ENCODE measurements at regions not wholly inside any gene's neighbourhood (a gene's known extent, or its start where the extent isn't known, plus 50 kb on each side); places are given as distances from the start of the nearest gene placed in this dataset.

- DNase-seq: no peak
Observed at GRCh38 chr16:85300406-85300968, 188.2 kb upstream of the CIBAR2 start.

DNA sequence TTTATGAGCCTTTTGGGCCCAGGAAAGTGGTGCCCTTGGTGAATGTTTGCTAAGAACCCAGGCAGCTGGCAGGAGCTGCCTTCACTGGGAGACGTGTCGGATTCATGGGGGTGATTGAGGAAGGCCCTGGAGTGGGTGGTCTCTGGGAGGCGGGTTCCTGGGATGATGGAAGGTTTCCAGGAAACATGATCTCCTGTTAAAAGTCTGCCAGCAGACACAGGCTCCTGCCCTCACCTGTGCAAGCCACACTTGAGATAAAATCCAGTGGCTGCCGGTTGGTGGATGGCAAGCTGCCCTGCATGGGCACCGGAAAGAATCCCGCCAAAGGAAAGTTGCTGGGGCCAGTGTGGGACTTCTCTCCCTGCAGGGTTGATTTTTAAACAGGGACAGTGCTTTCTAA is 189.0 kb upstream of the CIBAR2 start:
- DNase-seq: peak; percentile 65

- no peak for DNase-seq
Observed at GRCh38 chr16:85302018-85302847, 190.0 kb upstream of the CIBAR2 start.

- no peak for DNase-seq
Observed at GRCh38 chr16:85302848-85303353, 190.6 kb upstream of the CIBAR2 start.

DNA sequence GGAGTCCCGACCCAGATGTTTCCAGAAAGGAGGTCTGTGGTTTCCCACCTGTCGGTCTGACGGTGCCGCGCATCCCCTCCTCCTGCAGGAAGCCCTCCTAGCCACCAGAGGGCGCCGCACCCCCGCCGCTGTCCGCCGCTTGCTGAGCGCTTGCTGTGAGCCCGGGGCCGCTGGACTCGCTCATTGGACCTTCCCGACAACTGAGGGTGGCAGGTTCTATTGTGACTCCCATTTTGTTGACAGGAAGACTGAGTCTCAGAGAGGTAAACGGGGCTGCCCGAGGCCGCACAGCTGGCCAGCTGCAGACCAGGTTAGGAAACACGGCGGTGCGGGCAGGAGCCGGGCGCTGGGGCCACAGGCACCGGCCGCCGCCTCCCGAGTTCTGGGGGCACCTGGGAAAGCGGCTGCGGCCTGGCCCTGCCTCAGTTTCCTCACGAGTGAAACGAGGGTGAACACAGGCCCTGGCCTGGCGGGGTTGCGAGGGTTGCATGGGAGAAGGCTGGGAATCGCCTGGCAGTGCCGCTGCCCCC is 191.1 kb upstream of the CIBAR2 start:
- DNase-seq: no peak

DNA sequence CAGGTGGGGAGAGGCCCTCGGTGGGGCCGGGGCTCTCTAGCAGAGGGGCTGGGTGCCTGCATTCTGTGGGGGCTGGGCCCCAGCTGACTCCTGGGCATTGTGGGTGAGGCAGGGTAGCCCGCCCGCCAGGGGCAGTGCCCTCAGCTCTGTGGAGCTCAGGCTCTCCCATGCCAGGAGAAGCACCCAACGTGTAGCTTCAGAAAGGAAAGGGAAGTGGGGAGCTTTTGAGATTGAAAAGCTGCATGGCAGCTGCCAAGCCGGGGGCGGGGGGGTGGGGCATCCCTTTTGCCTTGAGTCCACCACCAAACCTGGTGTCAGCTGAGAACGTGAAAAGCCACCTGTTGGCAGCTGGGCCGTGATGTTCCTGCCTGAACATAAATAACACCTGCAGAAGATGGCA is 192.1 kb upstream of the CIBAR2 start:
- DNase-seq: no peak

- DNase-seq: no peak
Observed at GRCh38 chr16:85306071-85306792, 194.0 kb upstream of the CIBAR2 start.

DNA sequence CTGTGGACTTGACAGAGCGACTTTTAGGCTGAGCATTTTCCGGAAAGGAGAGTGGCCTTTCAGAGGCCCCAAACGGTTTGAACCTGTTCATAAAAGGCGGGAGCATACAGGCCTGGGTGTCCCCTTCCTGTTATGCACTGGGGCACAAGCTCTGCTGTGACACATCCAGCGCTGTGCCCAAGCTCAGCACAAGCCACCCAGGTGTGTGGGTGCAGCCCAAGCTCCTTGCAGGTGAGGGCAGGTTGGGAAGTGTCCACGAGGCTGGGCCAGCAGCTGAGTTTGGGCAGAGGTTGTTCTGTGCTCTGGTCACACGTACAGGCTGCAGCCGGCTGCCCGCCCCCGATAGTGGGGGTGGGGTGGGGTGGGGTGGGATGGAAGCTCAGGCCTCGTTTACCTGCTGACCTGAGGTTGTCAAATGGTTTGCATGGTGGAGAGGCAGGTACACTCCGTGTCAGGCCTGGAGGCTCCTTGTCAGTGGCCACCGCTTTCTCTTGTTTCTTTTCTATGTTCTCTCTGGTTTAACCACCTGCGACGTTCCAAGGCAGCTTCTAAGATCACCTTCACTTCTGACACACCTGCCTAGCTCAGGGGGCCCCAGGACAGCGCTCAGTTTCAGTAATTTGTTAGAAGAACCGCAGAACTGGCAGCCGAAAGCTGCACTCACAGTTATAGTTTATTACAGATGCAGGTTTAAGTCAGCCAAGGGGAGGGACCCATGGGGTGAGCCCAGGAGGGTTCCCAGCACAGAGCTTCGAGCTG is 194.7 kb upstream of the CIBAR2 start:
- DNase-seq: no peak

GRCh38 chr16:85307552-85308364 is 195.5 kb upstream of the CIBAR2 start:
- DNase-seq: no peak

GRCh38 chr16:85308611-85309540 is 196.6 kb upstream of the CIBAR2 start:
- no peak for DNase-seq

GRCh38 chr16:85309656-85310587 is 197.7 kb upstream of the CIBAR2 start:
- DNase-seq: peak; percentile 64

- DNase-seq: no peak
Observed at GRCh38 chr16:85310868-85311585, 198.8 kb upstream of the CIBAR2 start.

DNA sequence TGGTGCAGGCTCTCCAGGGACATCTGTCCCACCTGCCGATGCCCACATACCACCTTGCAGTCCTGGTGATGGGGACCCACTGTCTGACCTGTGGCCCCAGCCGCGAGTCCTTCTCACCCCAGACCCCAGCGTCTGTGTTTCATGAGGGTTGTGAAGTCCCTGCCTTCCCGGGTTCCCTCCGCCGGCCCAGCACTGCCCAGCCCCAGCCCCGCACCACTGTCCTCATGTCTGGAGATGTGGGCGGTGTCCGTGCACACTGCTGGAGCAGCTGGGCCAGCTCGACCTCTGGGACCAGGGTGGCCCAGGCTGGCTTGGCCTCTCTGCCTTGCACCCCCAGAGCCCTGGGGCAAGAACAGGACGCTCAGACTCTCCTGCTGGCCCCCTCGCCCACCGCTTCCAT is 199.5 kb upstream of the CIBAR2 start:
- no peak for DNase-seq

GRCh38 chr16:85312174-85312573 is 199.9 kb upstream of the CIBAR2 start:
- no peak for DNase-seq

DNA sequence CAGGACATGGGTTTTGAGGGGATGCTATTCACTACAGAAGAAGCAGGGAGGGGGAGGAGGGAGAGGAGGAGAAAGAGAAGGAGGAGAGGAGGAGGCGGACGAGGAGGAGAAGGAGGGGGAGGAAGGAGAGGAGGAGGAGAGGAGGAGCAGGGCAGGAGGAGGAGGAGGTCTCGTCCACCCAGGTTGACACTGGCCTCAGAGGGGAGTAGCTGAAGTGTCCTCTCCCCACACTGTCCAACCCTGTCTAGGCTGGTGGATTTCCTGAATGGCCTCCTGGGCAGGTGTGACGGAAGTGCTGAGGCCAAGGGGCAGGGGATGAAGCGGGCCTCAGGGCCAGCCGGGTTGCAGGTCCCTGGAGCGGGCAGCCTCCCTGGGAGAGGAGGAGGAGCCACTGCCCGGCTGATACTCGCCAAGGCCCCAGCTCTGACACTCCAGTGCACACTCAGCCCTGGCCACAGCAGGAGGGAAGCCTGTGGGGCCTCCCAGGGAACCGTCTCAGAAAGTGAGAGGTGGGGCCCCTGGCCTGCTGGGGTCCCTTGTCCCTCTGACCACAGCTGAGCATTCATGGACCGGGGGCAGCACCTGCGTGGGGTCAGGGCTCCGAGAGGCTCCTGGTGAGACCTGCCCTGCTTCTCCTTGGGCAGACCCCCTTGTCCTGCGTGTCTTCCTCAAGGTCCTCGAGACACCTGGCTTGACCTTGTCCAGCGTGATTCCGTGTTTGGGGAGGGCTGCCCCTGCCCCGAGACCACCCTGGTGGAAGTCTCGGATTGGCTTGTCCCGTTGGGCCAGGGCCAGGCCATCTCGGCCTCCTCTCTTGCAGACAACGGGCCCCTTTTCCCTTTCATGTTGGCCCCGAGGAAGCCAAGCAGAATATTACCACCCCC is 200.6 kb upstream of the CIBAR2 start:
- no peak for DNase-seq

- no peak for DNase-seq
Observed at GRCh38 chr16:85313526-85314301, 201.4 kb upstream of the CIBAR2 start.

DNA sequence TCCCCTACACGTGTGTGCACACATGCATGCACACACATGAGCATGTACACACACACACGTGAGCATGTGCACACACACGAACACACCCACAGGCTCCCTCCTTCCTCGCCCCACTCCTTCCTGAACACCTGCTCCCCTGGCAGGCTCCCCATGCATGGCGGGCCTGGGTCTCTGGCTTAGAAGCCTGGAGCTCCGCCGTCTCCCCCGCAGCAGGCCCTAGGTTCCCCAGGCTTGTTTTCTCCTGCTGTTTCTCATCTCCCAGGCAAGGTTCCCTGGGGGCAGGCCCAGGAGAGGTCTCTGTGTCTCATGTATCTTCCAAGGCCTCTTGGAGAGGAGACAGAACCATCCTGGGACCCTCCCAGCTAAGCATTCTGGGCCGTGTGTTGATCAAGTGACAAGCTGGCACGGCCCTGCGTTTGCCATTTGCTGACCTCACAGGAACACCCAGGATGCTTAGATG is 202.3 kb upstream of the CIBAR2 start:
- DNase-seq: no peak

All from NCI-H1092 treated with DMSO at 0.1 percent for 48 hours (cell line).